Karpas-422 (cell line): ENCODE measurements at regions not wholly inside any gene's neighbourhood (a gene's known extent, or its start where the extent isn't known, plus 50 kb on each side); places are given as distances from the start of the nearest gene placed in this dataset.

Source experiments
- DNase-seq: peaks from one replicate; pipeline ENCODE4 v3.0.0-alpha.2; 2015
- H2AFZ ChIP-seq: fragments of 200-600 bp; sonication (generic); 2 replicates; pipeline ENCODE4 v1.6.1; 2014; ENCODE audit warnings: antibody characterized with exemption, low read length, mixed read lengths
- H3K27ac ChIP-seq: fragments of 200-600 bp; sonication (generic); 2 replicates; pipeline ENCODE4 v1.5.1; 2014; ENCODE audit warnings: mild to moderate bottlenecking, low read length, moderate library complexity
- H3K27me3 ChIP-seq: fragments of 200-600 bp; sonication (generic); 2 replicates; pipeline ENCODE4 v1.6.1; 2014; ENCODE audit warnings: low read length, mixed read lengths
- H3K36me3 ChIP-seq: fragments of 200-600 bp; sonication (generic); 2 replicates; pipeline ENCODE4 v1.6.1; 2014; ENCODE audit warnings: low read length, mixed read lengths; ENCODE audit not compliant: insufficient read depth
- H3K4me1 ChIP-seq: fragments of 200-600 bp; sonication (generic); 2 replicates; pipeline ENCODE4 v1.6.1; 2014; ENCODE audit warnings: mild to moderate bottlenecking, low read length, mixed read lengths
- H3K4me2 ChIP-seq: fragments of 200-600 bp; sonication (generic); 2 replicates; pipeline ENCODE4 v1.6.1; 2014; ENCODE audit warnings: low read length, low read depth, mild to moderate bottlenecking; ENCODE audit not compliant: poor library complexity, severe bottlenecking
- H3K4me3 ChIP-seq: fragments of 200-600 bp; sonication (generic); 2 replicates; pipeline ENCODE4 v1.5.1; 2014; ENCODE audit warnings: mild to moderate bottlenecking, antibody characterized with exemption, low read length, mixed read lengths
- H3K79me2 ChIP-seq: fragments of 200-600 bp; sonication (generic); 2 replicates; pipeline ENCODE4 v1.6.1; 2014; ENCODE audit warnings: mild to moderate bottlenecking, low read length, mixed read lengths
- H3K9ac ChIP-seq: fragments of 200-600 bp; sonication (generic); 2 replicates; pipeline ENCODE4 v1.6.0; 2014; ENCODE audit warnings: low read length
- H3K9me2 ChIP-seq: fragments of 200-600 bp; sonication (generic), shearing (Covaris generic); replicated peaks from 2 replicates; pipeline ENCODE4 v1.6.0; 2014; ENCODE audit warnings: mild to moderate bottlenecking, low read length, moderate library complexity; ENCODE audit not compliant: insufficient read depth
- H3K9me3 ChIP-seq: fragments of 300-700, 200-600 bp; sonication (generic); 2 replicates; pipeline ENCODE4 v1.6.1; 2014; ENCODE audit warnings: low read length, mixed read lengths
- H4K20me1 ChIP-seq: fragments of 200-600 bp; sonication (generic); 2 replicates; pipeline ENCODE4 v1.6.1; 2014; ENCODE audit warnings: mild to moderate bottlenecking, antibody characterized with exemption, low read length, low read depth; ENCODE audit not compliant: insufficient read depth

DNA sequence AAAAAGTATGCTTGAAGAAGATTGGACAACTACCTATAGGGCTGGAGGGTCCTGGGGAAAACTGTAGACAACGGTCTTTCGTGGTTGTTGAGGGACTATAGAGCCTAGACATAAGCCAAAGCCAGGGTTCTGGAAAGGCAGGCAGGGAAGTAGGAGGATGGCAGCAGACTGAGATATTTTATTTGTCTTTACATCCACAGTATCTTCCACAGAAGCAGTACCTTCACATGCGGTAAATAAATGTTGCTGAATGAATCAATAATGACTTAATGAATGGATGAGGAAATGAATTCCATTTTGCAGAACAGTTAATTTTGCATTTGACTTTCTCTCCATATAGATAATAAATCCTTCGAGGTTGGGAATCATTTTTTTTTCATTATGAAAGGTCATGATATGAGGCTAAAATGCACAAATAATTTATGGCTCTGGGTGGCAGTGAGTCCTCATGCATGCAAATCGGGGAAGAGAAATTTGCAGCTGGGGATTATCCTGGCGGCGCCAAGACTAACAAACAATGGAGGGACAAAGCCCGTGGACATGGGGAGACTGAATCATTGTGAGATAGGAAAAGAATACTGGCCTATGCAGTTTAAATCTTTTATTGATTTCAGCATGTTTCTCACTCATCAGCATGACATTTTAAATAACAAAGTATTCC lies 102.0 kb downstream of the ERCC5 start:
- Histone ChIP-seq H3K36me3 (no peaks in the 10 kb centered on the region), H3K9ac (no peak overlapping the region), H3K4me2 (no peak overlapping the region), H3K4me1 (no peaks in the 10 kb centered on the region), H3K9me2 (no peaks in the 10 kb centered on the region), H3K27ac (no peak overlapping the region), H3K79me2 (no peaks in the 10 kb centered on the region), H4K20me1 (no peaks in the 10 kb centered on the region), H3K4me3 (no peak overlapping the region), H3K9me3 (no peaks in the 10 kb centered on the region), H2AFZ (no peak overlapping the region), H3K27me3 (no peaks in the 10 kb centered on the region)
- no peak for DNase-seq

DNA sequence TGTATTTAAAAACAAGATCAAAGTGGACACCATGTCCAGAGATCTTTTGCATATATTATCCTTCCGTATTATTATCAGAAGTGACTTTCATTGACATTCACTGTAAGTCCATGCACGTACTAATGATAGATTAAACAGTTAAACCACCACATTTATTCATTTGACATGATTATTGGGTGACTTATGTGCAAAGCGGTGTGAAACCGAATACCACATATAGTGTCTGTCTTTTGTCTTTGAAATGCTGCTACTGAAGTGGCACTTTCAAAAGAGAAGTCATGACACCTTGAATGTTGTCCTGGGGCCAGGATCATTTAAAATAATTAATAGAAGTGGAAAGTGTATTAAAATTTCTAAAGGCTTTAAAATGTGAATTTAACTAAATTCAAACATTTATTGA lies 100.1 kb downstream of the ERCC5 start:
- Histone ChIP-seq H3K4me3 (no peak overlapping the region), H3K9ac (no peak overlapping the region), H3K9me3 (no peaks in the 10 kb centered on the region), H3K79me2 (no peaks in the 10 kb centered on the region), H3K27ac (no peak overlapping the region), H3K4me1 (no peaks in the 10 kb centered on the region), H3K36me3 (no peaks in the 10 kb centered on the region), H2AFZ (no peak overlapping the region), H3K27me3 (no peaks in the 10 kb centered on the region), H4K20me1 (no peaks in the 10 kb centered on the region), H3K4me2 (no peak overlapping the region), H3K9me2 (no peaks in the 10 kb centered on the region)
- DNase-seq, result no peak

DNA sequence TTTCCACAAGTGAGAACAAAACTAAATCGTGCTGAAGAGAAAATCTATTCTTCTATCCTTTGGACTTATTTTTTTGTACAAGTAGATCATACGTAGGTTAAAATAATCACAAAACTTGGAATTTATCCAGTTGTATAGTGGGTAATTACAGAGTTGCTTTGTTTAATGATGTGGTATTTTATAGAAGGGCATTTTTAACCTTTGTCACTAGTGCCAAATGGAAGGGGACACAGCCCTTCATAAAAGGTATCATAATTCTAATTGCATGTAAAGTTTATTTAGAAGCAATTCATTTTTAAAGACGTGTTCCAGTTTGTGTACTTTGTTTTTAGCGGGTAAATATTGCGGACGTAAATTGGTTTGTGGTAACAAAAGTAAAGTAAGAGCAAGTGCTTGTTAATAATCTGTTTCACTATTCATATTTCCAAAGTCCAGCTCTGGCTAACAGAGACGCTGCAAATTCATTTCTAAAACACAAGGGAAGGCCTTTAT lies 99.5 kb downstream of the ERCC5 start:
- Histone ChIP-seq H4K20me1 (no peaks in the 10 kb centered on the region), H3K27me3 (no peaks in the 10 kb centered on the region), H3K9me2 (no peaks in the 10 kb centered on the region), H3K36me3 (no peaks in the 10 kb centered on the region), H3K4me2 (no peak overlapping the region), H3K9ac (no peak overlapping the region), H3K27ac (no peak overlapping the region), H3K4me3 (no peak overlapping the region), H3K79me2 (no peaks in the 10 kb centered on the region), H2AFZ (no peak overlapping the region), H3K9me3 (peaks cover 5% of the 10 kb centered on the region; the same call in 1 of the 2 replicates), H3K4me1 (no peaks in the 10 kb centered on the region)
- no peak for DNase-seq

DNA sequence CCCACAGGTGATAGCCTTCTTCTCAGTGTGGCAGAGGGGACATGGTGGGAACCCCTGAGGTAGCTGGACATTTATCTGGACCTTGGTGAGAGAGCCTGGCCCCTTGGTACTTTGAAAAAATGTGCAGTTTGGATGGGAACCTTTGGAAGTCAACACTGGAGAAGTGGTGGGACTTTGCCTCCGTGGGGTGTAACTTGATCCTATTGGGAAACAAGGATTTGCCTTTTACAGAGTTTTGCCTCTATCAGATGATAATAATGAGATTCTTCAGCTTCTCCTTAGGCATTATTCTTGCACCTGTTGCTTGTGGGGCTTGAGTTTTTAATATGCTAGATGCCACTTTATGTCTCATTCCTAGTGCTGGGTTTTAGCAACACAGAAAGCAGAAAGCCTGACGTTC lies 99.0 kb downstream of the ERCC5 start:
- H3K27me3 ChIP-seq, result no peaks in the 10 kb centered on the region
- H3K27ac ChIP-seq, result no peak overlapping the region
- no peaks in the 10 kb centered on the region for H3K36me3 ChIP-seq
- no peak for DNase-seq
- H3K4me3 ChIP-seq, result no peak overlapping the region
- no peaks in the 10 kb centered on the region for H3K9me2 ChIP-seq
- no peaks in the 10 kb centered on the region for H3K79me2 ChIP-seq
- no peaks in the 10 kb centered on the region for H3K4me1 ChIP-seq
- H3K4me2 ChIP-seq, result no peak overlapping the region
- peaks cover 7% of the 10 kb centered on the region; the same call in 1 of the 2 replicates for H3K9me3 ChIP-seq
- H4K20me1 ChIP-seq, result no peaks in the 10 kb centered on the region
- no peak overlapping the region for H3K9ac ChIP-seq
- H2AFZ ChIP-seq, result no peak overlapping the region

DNA sequence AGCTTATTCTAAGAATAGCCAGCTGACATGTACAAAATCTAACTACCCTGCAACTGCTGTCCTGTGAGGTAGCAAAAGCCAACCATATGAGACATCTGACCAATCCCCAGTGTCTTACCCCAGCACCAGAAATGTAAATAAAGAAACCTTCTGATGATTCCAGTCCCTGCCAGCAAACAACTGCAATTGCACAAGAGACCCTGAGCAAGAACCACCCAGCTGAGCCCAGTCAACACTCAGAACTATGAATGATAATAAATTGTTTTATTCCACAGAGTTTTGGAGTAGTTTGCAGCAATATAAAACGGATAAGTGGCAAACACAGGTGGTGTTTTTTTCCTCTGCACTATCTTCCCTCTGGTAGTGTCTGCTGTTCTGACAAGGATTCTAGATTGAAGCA lies 94.9 kb downstream of the ERCC5 start:
- no peaks in the 10 kb centered on the region for H3K9me2 ChIP-seq
- peaks cover 7% of the 10 kb centered on the region; the same call in 1 of the 2 replicates for H3K9me3 ChIP-seq
- no peak for DNase-seq
- H3K79me2 ChIP-seq, result no peaks in the 10 kb centered on the region
- H2AFZ ChIP-seq, result no peak overlapping the region
- H3K9ac ChIP-seq, result no peak overlapping the region
- H4K20me1 ChIP-seq, result no peaks in the 10 kb centered on the region
- H3K27ac ChIP-seq, result no peak overlapping the region
- H3K4me1 ChIP-seq, result peaks cover 9% of the 10 kb centered on the region
- H3K4me2 ChIP-seq, result no peak overlapping the region
- no peaks in the 10 kb centered on the region for H3K36me3 ChIP-seq
- H3K27me3 ChIP-seq, result no peaks in the 10 kb centered on the region
- no peak overlapping the region for H3K4me3 ChIP-seq

DNA sequence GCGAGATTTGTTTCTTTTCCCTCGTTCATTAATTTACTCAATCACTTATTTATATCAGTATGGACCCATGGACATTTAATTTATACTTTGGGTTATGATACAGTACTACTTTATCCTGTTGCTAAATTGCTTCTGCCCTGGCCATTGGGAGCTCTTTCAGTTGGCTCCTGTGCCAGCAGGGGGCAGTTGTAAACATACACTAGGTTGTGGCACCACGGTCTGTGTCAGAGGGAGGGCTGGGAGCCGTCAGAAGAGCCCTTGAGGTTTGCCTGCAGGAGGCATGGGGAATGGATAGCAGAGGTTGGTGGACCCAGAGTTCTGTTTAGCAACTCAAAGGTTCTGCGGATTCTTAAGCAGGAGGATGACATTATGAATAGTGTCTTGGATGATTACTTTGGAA lies 94.3 kb downstream of the ERCC5 start:
- Histone ChIP-seq H3K79me2 (no peaks in the 10 kb centered on the region), H3K36me3 (no peaks in the 10 kb centered on the region), H3K9ac (no peak overlapping the region), H3K4me2 (no peak overlapping the region), H3K4me3 (no peak overlapping the region), H4K20me1 (no peaks in the 10 kb centered on the region), H3K27ac (no peak overlapping the region), H3K9me3 (peaks cover 7% of the 10 kb centered on the region; the same call in 1 of the 2 replicates), H2AFZ (no peak overlapping the region), H3K4me1 (peaks cover 15% of the 10 kb centered on the region), H3K27me3 (no peaks in the 10 kb centered on the region), H3K9me2 (no peaks in the 10 kb centered on the region)
- peak; percentile 68 for DNase-seq

DNA sequence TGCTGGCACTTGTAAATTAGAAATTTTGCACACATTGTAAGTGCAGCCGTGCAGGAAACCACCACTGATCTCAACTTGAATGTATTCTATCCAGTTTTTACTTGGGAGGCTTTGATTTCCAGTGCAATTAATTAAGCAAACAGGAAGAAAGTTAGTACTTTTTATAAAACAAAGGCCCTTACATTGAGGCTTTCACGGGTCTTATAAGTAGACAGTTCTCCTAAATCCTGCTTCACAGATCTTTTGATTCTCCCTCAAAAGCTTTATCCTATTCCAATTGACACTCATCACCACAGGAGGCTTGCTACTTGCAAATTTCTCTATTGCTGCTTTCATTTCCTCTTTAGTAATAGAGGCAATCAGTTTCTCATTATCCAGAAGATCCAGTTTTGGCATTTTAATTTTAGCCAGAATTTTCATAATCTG lies 90.1 kb downstream of the ERCC5 start:
- H3K36me3 ChIP-seq, result no peaks in the 10 kb centered on the region
- H3K9me2 ChIP-seq, result no peaks in the 10 kb centered on the region
- H3K27ac ChIP-seq, result no peak overlapping the region
- no peak overlapping the region for H3K4me3 ChIP-seq
- no peaks in the 10 kb centered on the region for H3K27me3 ChIP-seq
- no peaks in the 10 kb centered on the region for H3K79me2 ChIP-seq
- H3K9me3 ChIP-seq, result peaks cover 7% of the 10 kb centered on the region; the same call in 1 of the 2 replicates
- DNase-seq, result peak; percentile 69
- no peak overlapping the region for H3K9ac ChIP-seq
- peak overlapping the region; percentile 44 for H3K4me2 ChIP-seq
- H4K20me1 ChIP-seq, result no peaks in the 10 kb centered on the region
- peaks cover 21% of the 10 kb centered on the region for H3K4me1 ChIP-seq
- H2AFZ ChIP-seq, result no peak overlapping the region

DNA sequence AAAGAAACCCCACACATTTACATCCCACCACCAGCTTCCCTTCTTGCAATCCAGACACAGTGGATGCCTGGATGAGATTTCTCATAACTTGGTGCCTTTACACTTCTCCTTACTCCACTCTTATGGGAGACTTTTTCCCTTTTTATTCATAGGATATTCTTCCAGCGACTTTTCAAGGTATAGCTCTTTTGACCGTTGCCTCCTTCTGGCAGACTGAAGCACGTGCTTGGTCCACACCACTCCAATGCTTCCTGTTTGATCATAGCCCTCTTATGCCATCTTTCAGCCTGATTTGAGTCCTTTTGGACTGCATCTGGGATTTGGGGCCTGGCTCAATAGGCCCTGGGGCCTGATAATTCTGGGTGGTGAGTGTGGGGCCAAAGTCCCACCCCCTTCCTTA lies 87.7 kb downstream of the ERCC5 start:
- H3K4me1 ChIP-seq, result peaks cover 33% of the 10 kb centered on the region
- no peaks in the 10 kb centered on the region for H3K9me3 ChIP-seq
- no peak overlapping the region for H3K27ac ChIP-seq
- H3K79me2 ChIP-seq, result no peaks in the 10 kb centered on the region
- no peaks in the 10 kb centered on the region for H3K36me3 ChIP-seq
- H3K4me2 ChIP-seq, result no peak overlapping the region
- no peaks in the 10 kb centered on the region for H3K9me2 ChIP-seq
- H3K4me3 ChIP-seq, result no peak overlapping the region
- no peaks in the 10 kb centered on the region for H3K27me3 ChIP-seq
- DNase-seq, result no peak
- H4K20me1 ChIP-seq, result no peaks in the 10 kb centered on the region
- H3K9ac ChIP-seq, result no peak overlapping the region
- H2AFZ ChIP-seq, result no peak overlapping the region
